ENCODE measurements at regions not wholly inside any gene's neighbourhood (a gene's known extent, or its start where the extent isn't known, plus 50 kb on each side); places are given as distances from the start of the nearest gene placed in this dataset.

- Histone ChIP-seq H3K27me3 (no peaks in the 10 kb centered on the region), H3K4me3 (no peak overlapping the region), H3K27ac (no peak overlapping the region), H3K36me3 (no peaks in the 10 kb centered on the region), H3K4me1 (peaks cover 10% of the 10 kb centered on the region), H3K9me3 (no peaks in the 10 kb centered on the region)
- no peak for DNase-seq (ENCODE audit: extremely low spot score in 2 of 2)
- TF ChIP-seq POLR2A (IDR thresholded peaks at IDR 0.05) = no peak
- no peak for TF ChIP-seq POLR2AphosphoS5 (IDR thresholded peaks at IDR 0.05; ENCODE audit: insufficient read depth in 1 of 2, low read depth in 1 of 2)
- no peak for TF ChIP-seq CTCF (IDR thresholded peaks at IDR 0.05)
- intact Hi-C loops (cut with DNase I) = no loop called here
Measured at GRCh38 chr22:26953012-26953883, 295.9 kb downstream of the MIAT start.

GRCh38 chr22:26956371-26956770 is 299.0 kb downstream of the MIAT start:
- no peak for DNase-seq (ENCODE audit: extremely low spot score in 2 of 2)
- H3K27me3 ChIP-seq = no peaks in the 10 kb centered on the region
- intact Hi-C loops (cut with DNase I) = no loop called here
- H3K27ac ChIP-seq = no peak overlapping the region
- TF ChIP-seq POLR2A (IDR thresholded peaks at IDR 0.05) = no peak
- TF ChIP-seq POLR2AphosphoS5 (IDR thresholded peaks at IDR 0.05; ENCODE audit: insufficient read depth in 1 of 2, low read depth in 1 of 2) = no peak
- TF ChIP-seq CTCF (IDR thresholded peaks at IDR 0.05) = no peak
- H3K9me3 ChIP-seq = no peaks in the 10 kb centered on the region
- H3K4me1 ChIP-seq = peaks cover 10% of the 10 kb centered on the region
- H3K4me3 ChIP-seq = no peak overlapping the region
- H3K36me3 ChIP-seq = no peaks in the 10 kb centered on the region

GRCh38 chr22:26957176-26957575 is 299.8 kb downstream of the MIAT start:
- no peak overlapping the region for H3K27ac ChIP-seq
- no peak for DNase-seq (ENCODE audit: extremely low spot score in 2 of 2)
- no peak overlapping the region for H3K4me3 ChIP-seq
- no peaks in the 10 kb centered on the region for H3K9me3 ChIP-seq
- no peaks in the 10 kb centered on the region for H3K36me3 ChIP-seq
- H3K27me3 ChIP-seq = no peaks in the 10 kb centered on the region
- intact Hi-C loops (cut with DNase I) = no loop called here
- TF ChIP-seq POLR2AphosphoS5 (IDR thresholded peaks at IDR 0.05; ENCODE audit: insufficient read depth in 1 of 2, low read depth in 1 of 2) = no peak
- peaks cover 10% of the 10 kb centered on the region for H3K4me1 ChIP-seq

- intact Hi-C loops (cut with DNase I) = no loop called here
- H3K9me3 ChIP-seq = no peaks in the 10 kb centered on the region
- peaks cover 5% of the 10 kb centered on the region for H3K4me1 ChIP-seq
- no peaks in the 10 kb centered on the region for H3K36me3 ChIP-seq
- no peaks in the 10 kb centered on the region for H3K27me3 ChIP-seq
- no peak overlapping the region for H3K4me3 ChIP-seq
- TF ChIP-seq POLR2AphosphoS5 (IDR thresholded peaks at IDR 0.05; ENCODE audit: insufficient read depth in 1 of 2, low read depth in 1 of 2) (no peak), POLR2A (IDR thresholded peaks at IDR 0.05) (no peak), CTCF (IDR thresholded peaks at IDR 0.05) (no peak)
- no peak for DNase-seq (ENCODE audit: extremely low spot score in 2 of 2)
- H3K27ac ChIP-seq = no peak overlapping the region
Measured at GRCh38 chr22:26957897-26958296, 300.5 kb downstream of the MIAT start.

GRCh38 chr22:26958378-26958777 is 301.0 kb downstream of the MIAT start:
- no peaks in the 10 kb centered on the region for H3K27me3 ChIP-seq
- TF ChIP-seq POLR2AphosphoS5 (IDR thresholded peaks at IDR 0.05; ENCODE audit: insufficient read depth in 1 of 2, low read depth in 1 of 2) = no peak
- no peak for TF ChIP-seq CTCF (IDR thresholded peaks at IDR 0.05)
- TF ChIP-seq POLR2A (IDR thresholded peaks at IDR 0.05) = no peak
- H3K4me1 ChIP-seq = peaks cover under 1% of the 10 kb centered on the region
- H3K4me3 ChIP-seq = no peak overlapping the region
- DNase-seq (ENCODE audit: extremely low spot score in 2 of 2) = no peak
- no peaks in the 10 kb centered on the region for H3K9me3 ChIP-seq
- H3K36me3 ChIP-seq = no peaks in the 10 kb centered on the region
- no peak overlapping the region for H3K27ac ChIP-seq
- intact Hi-C loops (cut with DNase I) = no loop called here

All from vagina (tissue), 2 donors.